Activated CD8-positive, alpha-beta memory T cell treated with anti-CD3 and anti-CD28 coated beads, Interleukin-2, amount 10 ng/mL, durations not matched to agents 7 days and 5 days (primary cell): ENCODE measurements at regions not wholly inside any gene's neighbourhood (a gene's known extent, or its start where the extent isn't known, plus 50 kb on each side); places are given as distances from the start of the nearest gene placed in this dataset.

Experiments used
- ATAC-seq: fragments of 150-1000 bp; cut with Tn5 transposase; one replicate; pipeline ENCODE4 v1.10.0; 2021; ENCODE audit warnings: moderate library complexity
- CTCF ChIA-PET: fragments of 350-600 bp; sonication (Branson Sonifier 250); formaldehyde crosslinking; loops from one replicate; lab custom pipeline; 2021; ENCODE audit warnings: antibody characterized with exemption; lab: Charles Lee
- DNase-seq: peaks from one replicate; pipeline ENCODE4 v3.0.0-alpha.2; 2020
- H3K27ac Mint-ChIP-seq: one replicate; pipeline ENCODE4 v1.8.0; 2021; ENCODE audit warnings: mild to moderate bottlenecking, mixed read lengths
- H3K27me3 Mint-ChIP-seq: one replicate; pipeline ENCODE4 v1.8.0; 2021; ENCODE audit warnings: mixed read lengths
- H3K36me3 Mint-ChIP-seq: one replicate; pipeline ENCODE4 v1.8.0; 2021; ENCODE audit warnings: mild to moderate bottlenecking, mixed read lengths
- H3K4me1 Mint-ChIP-seq: one replicate; pipeline ENCODE4 v1.8.0; 2021; ENCODE audit warnings: mixed read lengths
- H3K4me3 Mint-ChIP-seq: one replicate; pipeline ENCODE4 v1.8.0; 2021; ENCODE audit warnings: mild to moderate bottlenecking, moderate library complexity, mixed read lengths
- H3K9me3 Mint-ChIP-seq: one replicate; pipeline ENCODE4 v1.8.0; 2022; ENCODE audit warnings: low read depth, mixed read lengths

- no peak for DNase-seq
- no peaks in the 10 kb centered on the region for H3K4me1 Mint-ChIP-seq
- CTCF ChIA-PET: interaction anchor here (1.3 kb wide), 1 partner anchor 16 kb away, joined by 3 read pairs; no protein-coding TSS in a partner anchor
- no peaks in the 10 kb centered on the region for H3K9me3 Mint-ChIP-seq
- H3K27me3 Mint-ChIP-seq: no peaks in the 10 kb centered on the region
- ATAC-seq: no peak
- no peak overlapping the region for H3K27ac Mint-ChIP-seq
- H3K36me3 Mint-ChIP-seq: no peaks in the 10 kb centered on the region
- no peak overlapping the region for H3K4me3 Mint-ChIP-seq
These were observed 353.6 kb downstream of the CRPPA start for GRCh38 chr7:16067711-16068110.

DNA sequence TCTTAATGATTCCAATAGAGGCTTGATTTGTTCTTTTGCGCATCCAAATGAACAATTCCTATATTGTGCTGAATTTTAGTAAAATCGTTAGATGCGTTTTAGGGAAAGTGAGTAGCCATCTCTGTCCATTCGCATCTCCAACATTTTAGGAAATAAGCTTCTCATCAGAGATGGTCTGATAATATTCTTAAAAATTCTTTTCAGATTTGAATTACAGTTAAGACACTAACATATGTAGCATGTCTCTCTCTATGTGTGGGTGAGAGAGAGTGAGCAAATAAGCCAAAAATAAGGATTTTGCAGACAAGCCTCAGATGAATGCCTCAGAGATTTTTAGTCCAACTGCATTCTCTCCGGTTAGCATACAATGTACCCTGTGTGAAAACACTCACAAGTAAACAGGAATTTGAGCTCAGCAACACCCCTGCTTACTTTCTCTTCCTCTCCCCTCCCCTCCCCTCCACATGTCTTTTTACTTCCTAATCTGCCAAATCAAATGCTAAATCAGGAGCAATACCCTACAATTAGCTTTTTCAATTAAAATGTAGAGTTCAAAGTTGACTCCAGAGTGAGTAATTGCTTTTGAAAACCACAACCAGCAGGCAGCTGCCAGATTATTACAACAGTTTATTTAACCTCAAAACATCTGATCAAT lies 354.4 kb downstream of the CRPPA start:
- Mint-ChIP-seq H3K27me3 (no peaks in the 10 kb centered on the region), H3K27ac (no peak overlapping the region), H3K4me3 (no peak overlapping the region), H3K9me3 (no peaks in the 10 kb centered on the region), H3K4me1 (peaks cover 6% of the 10 kb centered on the region), H3K36me3 (no peaks in the 10 kb centered on the region)
- CTCF ChIA-PET: interaction anchor here (1.3 kb wide), 1 partner anchor 16 kb away, joined by 3 read pairs; no protein-coding TSS in a partner anchor
- ATAC-seq (no peak), DNase-seq (no peak)

- CTCF ChIA-PET: no interaction called here
- DNase-seq (no peak), ATAC-seq (no peak)
- Mint-ChIP-seq H3K9me3 (no peaks in the 10 kb centered on the region), H3K27me3 (no peaks in the 10 kb centered on the region), H3K27ac (no peak overlapping the region), H3K36me3 (no peaks in the 10 kb centered on the region), H3K4me1 (peaks cover 10% of the 10 kb centered on the region), H3K4me3 (no peak overlapping the region)
These were observed 355.4 kb downstream of the CRPPA start for GRCh38 chr7:16065939-16066338.

- ATAC-seq (no peak), DNase-seq (no peak)
- no peak overlapping the region for H3K27ac Mint-ChIP-seq
- H3K27me3 Mint-ChIP-seq: no peaks in the 10 kb centered on the region
- H3K4me1 Mint-ChIP-seq: peaks cover 10% of the 10 kb centered on the region
- CTCF ChIA-PET: no interaction called here
- H3K4me3 Mint-ChIP-seq: no peak overlapping the region
- H3K36me3 Mint-ChIP-seq: no peaks in the 10 kb centered on the region
- H3K9me3 Mint-ChIP-seq: no peaks in the 10 kb centered on the region
These were observed 357.3 kb downstream of the CRPPA start for GRCh38 chr7:16063716-16064675.

- H3K27ac Mint-ChIP-seq: no peak overlapping the region
- no peaks in the 10 kb centered on the region for H3K27me3 Mint-ChIP-seq
- H3K4me3 Mint-ChIP-seq: no peak overlapping the region
- DNase-seq (no peak), ATAC-seq (no peak)
- CTCF ChIA-PET: no interaction called here
- H3K9me3 Mint-ChIP-seq: no peaks in the 10 kb centered on the region
- peaks cover 10% of the 10 kb centered on the region for H3K4me1 Mint-ChIP-seq
- no peaks in the 10 kb centered on the region for H3K36me3 Mint-ChIP-seq
These were observed 358.1 kb downstream of the CRPPA start for GRCh38 chr7:16063221-16063620.

DNA sequence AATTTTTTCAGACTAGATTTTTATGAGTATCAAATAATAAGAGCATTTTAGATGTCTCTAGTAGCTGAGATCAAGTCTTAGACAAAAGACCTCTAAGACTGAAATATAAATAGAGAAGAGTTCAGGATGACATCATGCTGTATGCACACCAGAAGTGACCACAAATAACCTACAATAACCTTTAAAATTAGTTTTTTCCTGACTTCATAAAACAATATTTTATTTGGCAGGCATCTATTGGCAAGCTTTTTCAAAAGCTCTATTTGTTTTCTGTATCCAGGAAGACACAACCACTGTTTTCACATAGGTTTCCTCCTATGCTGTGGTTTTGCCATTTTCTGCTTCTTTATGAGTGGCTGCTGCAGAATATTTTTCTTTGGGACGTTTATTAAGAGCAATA lies 359.1 kb downstream of the CRPPA start:
- DNase-seq: no peak
- Mint-ChIP-seq H3K4me3 (no peak overlapping the region), H3K27ac (no peak overlapping the region), H3K9me3 (no peaks in the 10 kb centered on the region), H3K4me1 (peaks cover 10% of the 10 kb centered on the region), H3K27me3 (no peaks in the 10 kb centered on the region), H3K36me3 (no peaks in the 10 kb centered on the region)
- no peak for ATAC-seq
- CTCF ChIA-PET: interaction anchor here (0.9 kb wide), 1 partner anchor 502 kb away, joined by 3 read pairs; no protein-coding TSS in a partner anchor

- ATAC-seq: no peak
- no peak for DNase-seq
- Mint-ChIP-seq H3K4me1 (peaks cover 10% of the 10 kb centered on the region), H3K27me3 (no peaks in the 10 kb centered on the region), H3K36me3 (no peaks in the 10 kb centered on the region), H3K27ac (no peak overlapping the region), H3K9me3 (no peaks in the 10 kb centered on the region), H3K4me3 (no peak overlapping the region)
- CTCF ChIA-PET: interaction anchor here (0.9 kb wide), 1 partner anchor 503 kb away, joined by 3 read pairs; no protein-coding TSS in a partner anchor
These were observed 359.7 kb downstream of the CRPPA start for GRCh38 chr7:16061630-16062029.

GRCh38 chr7:16061011-16061410 lies 360.3 kb downstream of the CRPPA start:
- CTCF ChIA-PET: no interaction called here
- Mint-ChIP-seq H3K27me3 (no peaks in the 10 kb centered on the region), H3K4me3 (no peak overlapping the region), H3K9me3 (no peaks in the 10 kb centered on the region), H3K4me1 (peaks cover 10% of the 10 kb centered on the region), H3K36me3 (no peaks in the 10 kb centered on the region), H3K27ac (no peak overlapping the region)
- DNase-seq: no peak
- no peak for ATAC-seq

DNA sequence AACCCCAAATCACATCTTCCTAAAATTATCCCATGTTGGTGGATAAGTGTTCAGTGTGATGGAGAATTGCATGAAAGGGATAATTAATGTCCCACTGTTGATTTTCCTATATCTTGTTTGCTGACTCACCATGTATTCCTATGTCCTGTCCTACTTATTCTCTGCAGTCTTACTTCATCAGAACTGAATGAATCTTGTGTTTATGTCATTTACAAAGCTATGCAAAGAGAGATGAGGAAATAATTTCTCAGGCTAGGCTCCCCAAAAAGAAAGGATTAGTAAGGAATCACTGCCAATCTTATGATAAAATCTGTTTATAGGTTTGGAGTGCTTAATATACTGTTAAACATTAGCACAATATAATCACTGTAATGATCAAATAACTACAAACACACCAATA lies 360.8 kb downstream of the CRPPA start:
- Mint-ChIP-seq H3K27me3 (no peaks in the 10 kb centered on the region), H3K27ac (no peak overlapping the region), H3K4me1 (peaks cover 10% of the 10 kb centered on the region), H3K4me3 (no peak overlapping the region), H3K9me3 (no peaks in the 10 kb centered on the region), H3K36me3 (no peaks in the 10 kb centered on the region)
- no peak for DNase-seq
- no peak for ATAC-seq
- CTCF ChIA-PET: no interaction called here

GRCh38 chr7:16055263-16055976 lies 365.9 kb downstream of the CRPPA start:
- Mint-ChIP-seq H3K9me3 (no peaks in the 10 kb centered on the region), H3K4me3 (no peak overlapping the region), H3K27me3 (no peaks in the 10 kb centered on the region), H3K4me1 (no peaks in the 10 kb centered on the region), H3K36me3 (no peaks in the 10 kb centered on the region), H3K27ac (no peak overlapping the region)
- no peak for DNase-seq
- ATAC-seq: no peak
- CTCF ChIA-PET: no interaction called here

GRCh38 chr7:16051561-16052255 lies 365.2 kb upstream of the MEOX2 start:
- Mint-ChIP-seq H3K9me3 (no peaks in the 10 kb centered on the region), H3K36me3 (no peaks in the 10 kb centered on the region), H3K4me3 (no peak overlapping the region), H3K4me1 (no peaks in the 10 kb centered on the region), H3K27me3 (no peaks in the 10 kb centered on the region), H3K27ac (no peak overlapping the region)
- ATAC-seq: no peak
- CTCF ChIA-PET: interaction anchor here (1.1 kb wide), 1 partner anchor 16 kb away, joined by 3 read pairs; no protein-coding TSS in a partner anchor
- DNase-seq: no peak

DNA sequence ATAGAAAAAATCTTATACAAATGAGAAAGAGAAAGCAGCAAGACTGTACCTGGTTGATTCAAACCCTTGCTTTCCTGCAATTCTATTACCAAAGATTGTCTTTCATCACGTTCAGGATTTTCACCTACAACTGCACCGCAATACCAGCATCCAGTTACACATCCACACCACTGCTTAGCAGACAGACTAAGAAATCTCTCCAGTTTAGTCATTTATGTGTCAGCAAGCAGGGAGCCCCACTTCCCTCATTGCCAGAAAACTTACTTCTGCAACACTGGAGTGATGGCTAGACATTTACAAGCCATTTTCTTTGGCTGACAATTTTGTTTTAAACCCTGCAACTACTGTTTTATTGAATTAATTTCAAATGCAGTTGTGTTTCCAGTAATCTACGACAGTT lies 359.6 kb upstream of the MEOX2 start:
- Mint-ChIP-seq H3K4me3 (no peak overlapping the region), H3K4me1 (no peaks in the 10 kb centered on the region), H3K27ac (no peak overlapping the region), H3K9me3 (no peaks in the 10 kb centered on the region), H3K27me3 (no peaks in the 10 kb centered on the region), H3K36me3 (no peaks in the 10 kb centered on the region)
- CTCF ChIA-PET: interaction anchor here (0.9 kb wide), 1 partner anchor 502 kb away, joined by 3 read pairs; no protein-coding TSS in a partner anchor
- DNase-seq (no peak), ATAC-seq (no peak)

DNA sequence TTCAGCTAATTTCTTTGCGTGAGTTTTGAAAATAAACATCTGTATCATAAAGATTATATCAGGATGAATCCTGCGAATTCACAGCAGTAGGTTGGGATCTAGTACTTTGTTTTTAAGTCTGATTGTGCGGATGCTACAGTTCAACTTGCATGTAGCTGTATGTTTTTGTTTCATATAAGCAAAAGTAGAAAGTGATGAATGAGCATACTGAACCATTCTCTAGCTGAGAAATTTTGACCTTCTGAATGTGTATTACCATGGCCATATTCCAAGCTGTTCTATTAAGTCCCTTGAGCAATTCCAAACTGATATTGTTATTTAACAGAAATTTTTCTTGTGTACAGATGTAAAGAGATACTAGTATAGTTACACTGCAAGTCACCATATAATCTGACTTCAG lies 358.8 kb upstream of the MEOX2 start:
- DNase-seq (no peak), ATAC-seq (no peak)
- no peak overlapping the region for H3K27ac Mint-ChIP-seq
- no peaks in the 10 kb centered on the region for H3K36me3 Mint-ChIP-seq
- CTCF ChIA-PET: no interaction called here
- no peak overlapping the region for H3K4me3 Mint-ChIP-seq
- H3K9me3 Mint-ChIP-seq: no peaks in the 10 kb centered on the region
- no peaks in the 10 kb centered on the region for H3K4me1 Mint-ChIP-seq
- no peaks in the 10 kb centered on the region for H3K27me3 Mint-ChIP-seq
